GM21528 (cell line): ENCODE measurements at regions not wholly inside any gene's neighbourhood (a gene's known extent, or its start where the extent isn't known, plus 50 kb on each side); places are given as distances from the start of the nearest gene placed in this dataset.
"Not testable (repeated sequence)": the region's sequence is repeated elsewhere in the genome, so short reads cannot be mapped to it uniquely, and the experiment has no call there.

ENCODE experiments used
- ATAC-seq: cut with Tn5 transposase; IDR thresholded peaks from one replicate; pipeline ENCODE4 v1.9.1; 2021; ENCODE audit warnings: mild to moderate bottlenecking, moderate library complexity; ENCODE audit not compliant: unreplicated experiment, low FRiP score

DNA sequence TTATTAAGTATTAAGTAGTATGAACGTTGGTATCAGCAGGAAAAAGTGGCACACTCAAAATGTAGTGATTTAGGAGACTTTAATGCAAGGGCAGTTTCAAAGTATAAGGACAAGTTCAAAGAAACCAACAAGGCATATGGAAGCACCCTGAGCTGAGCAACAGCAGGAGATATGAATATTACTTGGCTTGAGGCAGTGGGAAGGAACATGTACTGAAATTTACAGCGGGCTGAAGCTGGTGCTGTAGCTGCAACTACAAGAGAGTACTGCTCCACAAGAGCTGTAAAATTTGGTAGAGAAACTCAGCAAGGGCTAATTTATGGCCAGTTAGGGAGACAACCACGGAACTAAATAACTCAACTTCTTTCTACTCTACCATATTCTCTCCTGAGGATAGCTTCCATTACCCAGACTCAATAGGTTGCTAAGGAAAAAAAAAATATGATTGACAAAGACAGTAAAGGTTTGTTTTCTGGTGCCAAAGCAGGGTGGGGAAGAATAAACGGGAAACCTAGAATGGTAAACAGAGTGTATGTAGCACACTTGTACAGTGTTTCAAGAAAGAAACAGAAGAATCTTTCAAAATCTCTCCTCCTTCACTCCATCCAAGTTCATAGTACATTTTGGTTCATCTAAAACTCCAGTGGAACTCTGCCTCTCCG, 487.8 kb upstream of the MGAT4C start:
- no peak for ATAC-seq

DNA sequence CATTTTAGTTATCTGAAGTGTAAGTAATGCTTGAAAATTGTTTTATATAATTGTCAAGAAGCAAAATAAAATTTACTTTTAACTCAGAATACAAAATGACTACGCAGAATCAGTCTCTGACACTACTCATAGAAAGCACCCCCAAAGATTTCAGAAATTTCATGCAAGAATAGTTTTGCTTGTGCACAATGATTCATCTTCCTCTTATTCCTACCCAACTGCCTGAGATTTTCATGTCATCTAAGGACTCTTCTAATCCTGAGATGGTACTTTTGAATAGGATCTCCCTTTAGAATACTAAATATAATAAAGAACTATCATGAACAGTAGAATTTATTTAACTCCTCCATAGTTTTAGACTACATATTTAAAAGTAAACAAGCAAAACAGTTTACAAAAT, 485.3 kb upstream of the MGAT4C start:
- ATAC-seq = no peak

DNA sequence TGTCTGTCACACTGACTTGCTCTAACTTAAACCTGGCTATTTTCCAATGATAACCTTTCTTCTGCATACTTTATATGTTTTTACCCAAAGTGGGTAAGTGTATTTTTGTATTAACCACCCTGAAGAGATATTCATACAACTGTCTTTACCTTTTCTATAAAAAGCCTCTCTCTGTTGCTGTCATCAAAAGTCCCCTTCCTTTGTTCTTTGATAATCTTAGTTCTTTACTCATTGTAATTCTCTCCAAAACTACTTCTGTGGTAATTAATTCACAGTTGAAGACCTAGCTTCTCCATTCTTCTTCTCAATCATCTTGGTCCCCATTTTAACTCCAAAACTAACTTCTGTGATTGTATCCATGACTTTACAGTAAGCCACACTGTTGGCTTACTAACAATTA, 479.7 kb upstream of the MGAT4C start:
- ATAC-seq = no peak

DNA sequence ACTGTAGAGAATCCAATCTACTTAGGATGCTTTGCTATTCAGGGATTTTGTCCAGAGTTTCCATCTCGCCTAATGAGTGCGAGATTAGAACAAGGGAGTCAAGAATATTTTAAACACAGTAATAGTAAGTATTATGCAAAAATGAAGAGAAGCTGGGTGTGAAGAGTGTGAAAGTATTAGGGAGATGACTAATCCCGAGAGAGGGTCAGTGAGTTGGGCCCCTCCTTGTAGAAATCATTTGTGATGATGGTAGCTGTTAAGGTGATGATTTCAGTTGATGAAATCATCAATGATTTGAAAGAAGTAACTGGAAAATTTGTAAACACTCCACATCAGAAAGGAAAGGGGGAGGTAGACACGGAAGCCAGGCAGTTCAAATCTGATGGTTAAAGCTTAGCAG, 478.9 kb upstream of the MGAT4C start:
- no peak for ATAC-seq

DNA sequence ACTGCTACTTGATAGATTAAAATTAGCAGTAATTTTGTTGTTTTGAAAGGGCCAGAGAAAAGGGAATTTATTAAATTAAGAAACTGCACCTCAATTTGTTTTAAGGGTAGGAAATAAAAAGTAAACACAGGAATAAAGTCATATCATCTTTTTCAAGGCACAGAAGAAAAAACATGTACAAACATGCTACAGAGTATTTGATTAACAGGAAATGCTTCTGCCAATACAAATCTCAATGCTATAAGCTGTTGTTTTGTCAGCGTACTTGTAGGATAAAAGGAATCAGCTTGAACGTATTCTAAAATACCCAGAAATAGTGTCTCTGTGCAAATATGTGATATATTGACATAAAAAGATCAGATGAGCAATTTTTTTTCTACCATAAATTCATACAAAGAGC, 474.0 kb upstream of the MGAT4C start:
- no peak for ATAC-seq

DNA sequence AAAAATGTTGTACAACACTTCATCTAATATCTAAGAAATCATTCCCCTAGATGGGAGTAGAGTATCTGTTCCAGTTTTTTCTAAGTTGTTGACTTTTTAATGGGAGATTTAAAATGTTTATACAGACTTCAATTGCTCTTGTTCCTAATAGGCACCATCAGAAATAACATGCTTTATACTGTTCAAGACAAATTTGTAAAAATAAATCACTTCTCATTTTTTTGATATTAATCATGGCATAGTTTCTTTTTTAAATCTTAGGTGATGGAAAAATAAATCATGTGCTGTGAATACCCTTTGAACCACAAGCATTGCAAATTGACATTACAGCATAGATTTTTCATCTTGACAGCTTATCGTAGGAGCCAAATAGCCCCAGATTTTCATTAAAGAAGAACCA, 473.5 kb upstream of the MGAT4C start:
- ATAC-seq = no peak

DNA sequence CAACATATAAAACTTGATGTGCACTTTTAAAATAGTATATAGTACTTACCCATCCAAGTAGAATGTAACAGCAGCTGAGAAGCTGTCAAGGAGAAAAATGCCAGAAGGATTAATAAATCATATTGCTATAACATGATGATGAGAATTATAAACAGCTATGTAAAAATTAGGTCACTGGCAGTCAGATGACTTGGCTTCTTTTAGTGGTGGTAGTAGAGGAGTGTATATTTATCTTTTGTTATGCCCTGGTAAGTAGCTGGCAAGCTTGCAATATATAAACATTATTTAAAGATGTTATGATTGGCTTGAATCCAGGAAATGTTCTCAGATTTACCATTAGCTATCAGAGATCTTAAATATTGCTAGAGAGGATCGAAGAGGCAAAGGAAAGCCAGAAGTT, 471.0 kb upstream of the MGAT4C start:
- no peak for ATAC-seq

DNA sequence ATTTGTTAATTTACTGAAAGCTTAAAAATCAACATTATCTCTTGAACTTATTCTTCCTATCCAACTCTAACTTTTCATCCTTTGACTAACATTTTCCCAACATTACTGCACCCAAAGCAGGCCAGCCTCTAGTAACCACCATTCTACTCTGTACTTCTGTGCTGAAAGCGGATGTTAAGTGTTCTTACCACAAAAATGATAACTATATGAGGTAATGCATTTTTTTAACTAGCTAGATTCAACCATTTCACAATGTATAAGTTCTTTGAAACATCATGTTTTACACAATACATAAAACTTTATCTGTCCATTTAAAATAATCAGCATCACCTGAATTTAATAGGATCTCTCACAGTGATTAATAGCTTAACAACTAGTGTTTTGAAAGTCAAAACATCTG, 468.5 kb upstream of the MGAT4C start:
- no peak for ATAC-seq

DNA sequence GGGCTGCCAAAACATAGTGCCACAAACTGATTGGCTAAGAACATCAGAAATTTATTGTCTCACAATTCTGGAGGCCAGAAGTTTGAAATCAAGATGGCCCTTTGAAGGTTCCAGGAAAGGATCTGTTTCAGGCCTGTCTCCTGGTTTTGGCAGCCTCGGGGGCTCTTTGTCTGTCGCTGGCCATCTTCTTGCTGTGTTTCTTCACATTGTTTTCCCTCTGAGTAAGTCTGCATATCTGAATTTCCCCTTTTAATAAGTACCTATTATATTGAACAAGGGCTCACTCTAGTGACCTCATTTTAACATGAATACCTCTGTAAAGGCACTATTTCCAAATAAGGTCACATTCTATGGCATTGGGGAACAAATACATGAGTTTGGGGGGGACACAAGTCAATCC, 467.1 kb upstream of the MGAT4C start:
- ATAC-seq = no peak

DNA sequence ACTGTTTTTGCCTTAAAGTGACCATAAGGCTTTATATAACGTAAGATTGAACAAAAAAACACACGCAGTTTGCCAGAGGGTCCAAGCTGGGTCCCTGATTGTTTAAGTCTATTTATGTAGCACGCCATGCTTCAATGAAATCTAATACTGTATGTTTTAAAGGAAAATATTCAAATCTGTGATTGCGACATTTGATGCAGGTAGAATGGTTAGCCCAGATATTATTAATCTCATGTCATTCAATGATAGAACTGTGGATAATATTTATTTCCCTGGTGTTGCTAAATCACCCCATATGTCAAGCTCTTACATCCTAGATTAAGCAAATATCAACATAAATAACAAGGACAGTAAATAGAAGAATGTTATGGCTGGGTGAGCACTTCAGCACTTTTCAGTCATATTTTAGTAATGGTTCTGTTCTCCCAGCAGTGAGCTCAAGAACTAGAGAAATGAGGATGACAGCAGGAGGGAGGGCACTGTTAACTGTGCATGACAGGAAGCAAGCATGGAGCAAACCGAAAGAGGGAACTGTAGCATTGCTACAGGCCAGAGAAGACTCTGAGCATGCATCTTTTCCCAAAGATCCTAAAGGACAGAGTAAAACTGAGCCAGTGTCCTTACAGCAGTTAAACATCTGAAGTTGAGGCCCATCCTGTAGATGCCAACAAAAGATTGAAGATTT, 465.7 kb upstream of the MGAT4C start:
- ATAC-seq = no peak

DNA sequence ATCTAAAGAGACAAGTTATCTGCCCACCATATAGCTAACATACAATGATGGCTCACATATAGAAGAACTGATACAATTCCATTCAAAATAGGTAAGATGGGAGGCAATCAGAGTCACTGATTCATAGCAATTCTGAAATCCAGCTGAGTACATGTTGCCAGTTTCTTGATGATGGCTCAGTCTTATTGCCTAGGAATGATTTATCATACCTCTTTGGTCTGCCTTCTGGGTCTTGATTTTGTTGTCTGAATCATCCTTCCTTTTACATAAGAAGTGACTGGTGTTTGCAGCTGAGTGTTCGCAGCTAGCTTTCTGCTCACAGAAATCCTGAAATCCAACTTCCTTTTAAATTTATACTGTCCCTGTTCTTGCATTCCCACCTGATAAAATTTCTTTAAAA, 463.2 kb upstream of the MGAT4C start:
- no peak for ATAC-seq

DNA sequence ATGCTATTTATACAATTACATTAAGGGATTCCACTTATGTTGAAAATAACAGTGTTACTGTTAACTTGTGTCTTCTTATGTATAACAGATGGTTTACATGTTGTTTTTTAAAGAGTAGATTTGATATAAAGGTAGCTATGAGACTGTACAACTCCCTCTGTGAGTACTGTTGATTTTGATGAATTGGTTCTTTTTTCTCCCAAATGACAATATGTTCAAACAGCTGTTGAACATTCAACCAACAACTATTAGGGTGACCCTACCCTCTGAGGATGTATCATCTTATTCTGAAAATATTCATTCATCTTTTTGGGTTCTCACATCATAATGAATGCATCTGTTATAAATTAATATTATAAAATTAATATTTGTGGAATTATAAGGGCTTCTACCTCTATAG, 456.9 kb upstream of the MGAT4C start:
- no peak for ATAC-seq

DNA sequence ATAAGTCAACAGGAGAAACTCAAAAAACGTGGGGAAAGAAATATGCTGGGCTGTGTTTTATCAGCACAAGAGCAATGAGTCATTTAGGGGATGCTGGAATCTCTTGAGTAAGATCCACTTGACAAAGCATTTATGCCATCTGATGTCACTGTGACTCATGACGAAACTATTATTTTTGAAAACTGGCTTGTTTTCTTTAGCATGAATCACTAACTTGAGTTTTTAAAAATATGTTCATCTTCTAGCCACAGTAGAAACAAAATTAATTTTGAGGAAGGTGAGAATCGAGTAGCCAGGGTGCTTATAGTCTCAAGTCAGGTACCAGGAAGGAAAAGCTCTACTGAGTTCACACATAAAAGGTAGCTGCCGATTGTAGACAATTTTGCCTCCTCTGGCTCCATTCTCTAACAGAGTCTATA, 456.2 kb upstream of the MGAT4C start:
- no peak for ATAC-seq

DNA sequence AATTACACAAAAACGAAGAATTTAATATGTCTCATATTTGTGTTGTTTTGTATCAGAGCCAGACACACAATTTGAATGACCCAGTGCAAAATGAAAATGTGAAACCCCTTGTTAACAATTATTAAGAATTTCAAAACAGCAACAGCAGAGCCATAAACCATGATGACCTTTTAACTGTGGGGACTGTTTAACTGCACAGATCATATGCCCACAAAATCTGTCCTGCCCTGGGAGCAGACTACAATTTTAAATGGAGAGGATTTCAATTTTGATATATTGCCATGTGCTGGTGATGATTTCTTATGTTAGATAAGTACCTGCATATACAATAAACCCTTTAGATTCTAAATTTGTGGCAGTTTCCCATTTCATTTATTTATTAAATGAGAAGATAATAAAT, 455.5 kb upstream of the MGAT4C start:
- ATAC-seq = no peak

DNA sequence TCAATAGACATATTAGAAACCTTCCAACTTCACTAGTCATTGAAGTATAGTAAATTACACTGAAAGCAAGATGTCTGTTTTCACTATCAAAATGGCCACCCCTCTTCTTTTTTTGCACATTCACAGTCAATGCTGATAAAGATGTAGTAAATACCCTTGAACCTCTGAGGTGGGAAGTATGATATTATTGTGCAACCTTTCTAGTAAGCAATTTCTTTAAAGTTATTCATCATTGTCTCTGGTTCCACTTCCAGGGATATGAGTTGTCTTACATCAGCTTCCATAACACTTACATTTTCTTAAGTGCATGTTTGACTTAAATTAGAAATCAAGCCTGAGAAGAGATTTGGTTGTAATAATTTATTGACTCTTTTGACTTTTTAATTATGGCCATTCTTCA, 453.9 kb upstream of the MGAT4C start:
- ATAC-seq = no peak

DNA sequence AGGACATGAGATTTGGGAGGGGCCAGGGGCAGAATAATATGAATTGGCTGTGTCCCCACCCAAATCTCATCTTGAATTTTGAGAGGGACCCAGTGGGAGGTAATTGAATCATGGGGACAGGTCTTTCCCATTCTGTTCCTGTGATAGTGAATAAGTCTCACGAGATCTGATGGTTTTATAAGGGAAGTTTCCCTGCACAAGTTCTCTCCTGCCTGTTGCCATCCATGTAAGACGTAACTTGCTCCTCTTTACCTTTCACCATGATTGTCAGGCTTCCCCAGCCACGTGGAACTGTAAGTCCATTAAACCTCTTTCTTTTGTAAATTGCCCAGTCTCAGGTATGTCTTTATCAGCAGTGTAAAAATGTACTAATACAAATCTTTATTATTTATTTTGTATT, 452.8 kb upstream of the MGAT4C start:
- ATAC-seq = not testable (repeated sequence)

DNA sequence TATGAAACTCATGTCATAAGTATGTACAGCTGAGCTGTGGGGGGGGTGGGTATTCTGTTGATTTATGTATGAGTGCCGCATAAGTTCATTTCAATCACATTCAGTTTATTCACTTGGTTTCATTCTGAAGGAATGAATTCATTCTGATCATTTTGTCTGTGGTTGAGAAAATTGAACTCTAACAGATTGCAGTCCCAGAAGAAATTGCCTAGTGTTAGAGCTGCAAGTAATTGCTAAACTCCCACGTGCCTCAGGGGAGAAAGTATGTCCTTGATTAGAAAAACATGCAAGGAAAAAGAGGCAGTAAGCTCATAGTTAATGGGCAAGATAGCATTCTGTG, 442.4 kb upstream of the MGAT4C start:
- ATAC-seq = no peak

DNA sequence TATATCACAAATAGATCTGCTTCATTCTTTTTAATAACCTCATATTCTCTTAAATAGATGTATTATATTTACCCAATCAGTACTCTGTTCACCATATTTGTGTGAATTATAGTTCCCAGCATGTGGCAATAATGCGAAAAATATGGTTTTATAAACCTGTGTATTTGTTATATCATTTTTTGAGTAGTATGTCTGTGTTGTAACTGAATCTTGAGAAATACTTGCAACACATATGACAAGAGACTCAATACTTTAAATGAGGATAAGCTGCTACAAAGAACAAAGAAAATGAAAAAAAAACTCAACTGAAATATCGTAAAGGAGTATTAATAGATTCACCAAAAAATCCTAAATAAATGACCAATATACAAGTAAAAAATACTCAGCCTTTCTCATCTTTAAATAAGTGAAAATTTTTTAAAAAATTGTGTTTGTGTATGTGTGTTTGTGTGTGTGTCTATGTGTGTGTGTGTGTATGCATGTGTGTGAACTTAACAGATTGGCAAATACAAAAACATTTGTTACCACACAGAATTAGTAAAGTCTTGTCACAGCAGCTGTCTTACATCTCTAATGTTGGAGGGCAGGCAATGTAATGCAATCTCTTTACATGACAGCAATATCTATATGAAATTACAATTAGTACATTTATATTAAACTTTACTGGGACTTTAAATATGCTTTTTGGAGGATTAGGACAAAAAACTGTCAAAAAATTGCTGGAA, 441.9 kb upstream of the MGAT4C start:
- no peak for ATAC-seq

DNA sequence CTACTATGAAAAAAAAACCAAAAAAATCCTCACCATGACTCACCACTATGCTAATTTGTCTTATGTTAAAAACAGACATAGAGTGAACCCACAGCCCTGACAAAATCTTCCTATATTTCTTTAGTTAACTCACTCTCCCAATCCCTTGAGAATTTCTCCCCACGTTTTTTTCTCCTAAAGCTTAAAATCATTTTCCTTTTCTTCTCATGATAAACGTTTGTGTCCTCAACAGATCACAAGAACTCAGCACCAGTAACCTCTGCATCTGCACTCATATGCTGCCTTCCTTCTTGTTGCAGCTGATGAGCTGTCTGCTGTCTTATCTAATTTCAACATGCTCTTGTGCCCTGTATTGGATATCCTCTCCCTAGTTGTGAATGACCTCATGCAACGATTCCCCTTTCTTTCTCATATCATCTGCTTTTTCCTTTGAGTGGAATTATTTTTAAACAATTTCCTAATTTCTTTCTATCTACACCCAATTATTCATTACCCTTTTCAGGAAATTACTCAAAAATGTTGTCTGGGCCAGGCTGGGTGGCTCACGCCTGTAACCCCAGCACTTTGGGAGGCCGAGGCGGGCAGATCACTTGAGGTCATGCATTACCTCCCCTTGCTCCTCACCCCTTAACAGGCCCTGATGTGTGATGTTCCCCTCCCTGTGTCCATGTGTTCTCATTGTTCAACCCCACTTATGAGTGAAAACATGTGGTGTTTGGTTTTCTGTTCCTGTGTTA, 427.5 kb upstream of the MGAT4C start:
- no peak for ATAC-seq

DNA sequence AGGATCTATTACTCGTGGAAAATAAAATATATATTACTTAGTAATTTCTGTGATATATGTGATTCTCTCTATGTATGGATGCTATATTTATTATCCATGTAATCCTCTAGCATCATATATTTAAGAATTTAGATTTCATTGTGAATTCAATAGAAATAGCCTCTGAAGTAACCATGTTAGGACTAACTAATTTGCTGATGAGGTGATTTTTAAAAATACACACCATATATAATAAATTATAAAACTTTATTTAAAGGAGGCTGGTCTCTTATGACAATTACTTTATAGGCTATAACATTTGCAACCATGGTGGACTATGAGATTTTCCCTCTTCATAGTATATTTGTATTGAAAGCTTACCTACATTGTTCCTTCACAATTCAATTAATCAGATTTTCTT, 424.9 kb upstream of the MGAT4C start:
- ATAC-seq = no peak

DNA sequence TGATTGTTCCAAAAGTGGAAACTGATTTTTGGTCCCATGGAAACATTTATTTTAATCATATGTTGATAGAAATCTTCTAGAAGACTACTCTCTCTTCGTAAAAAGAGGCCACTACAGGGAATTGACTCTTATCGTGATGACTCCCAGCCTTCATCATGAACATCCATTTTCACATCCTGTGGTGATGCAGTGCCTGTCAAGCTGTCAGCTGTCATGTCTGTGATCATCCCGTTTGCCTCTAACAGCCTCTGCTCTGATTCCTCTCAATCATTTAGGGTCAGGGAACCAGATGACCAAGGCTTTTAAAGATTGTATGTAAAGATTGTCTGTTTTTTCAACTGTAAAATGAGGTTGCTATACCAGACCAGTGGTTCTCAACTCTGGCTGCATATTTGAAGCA, 419.0 kb upstream of the MGAT4C start:
- ATAC-seq = no peak
